ENCODE measurements at regions not wholly inside any gene's neighbourhood (a gene's known extent, or its start where the extent isn't known, plus 50 kb on each side); places are given as distances from the start of the nearest gene placed in this dataset.

DNA sequence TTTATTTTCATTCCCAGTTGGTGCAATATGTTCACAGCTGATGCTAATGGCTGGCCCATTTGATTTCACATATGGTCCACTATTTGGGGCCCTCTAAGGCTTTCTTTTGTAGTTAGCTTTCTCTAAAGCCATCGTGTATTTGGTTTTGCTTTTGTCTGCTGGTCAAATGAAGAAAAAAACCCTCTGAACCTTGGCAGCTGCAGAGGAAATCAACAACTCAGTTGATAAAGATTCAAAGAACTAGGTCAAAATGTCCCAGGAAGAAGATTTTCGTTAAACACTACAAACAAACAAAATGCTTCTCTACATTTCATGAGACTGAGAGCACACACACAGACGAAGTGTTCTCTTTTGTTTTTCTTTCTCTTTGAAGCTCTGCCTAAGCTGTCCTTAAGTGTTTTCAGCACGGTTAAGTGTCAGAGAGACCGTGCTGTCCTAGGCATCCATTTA is 655.0 kb downstream of the RWDD3 start:
- DNase-seq (ENCODE audit: low read depth, low spot score) = peak; percentile 5

DNA sequence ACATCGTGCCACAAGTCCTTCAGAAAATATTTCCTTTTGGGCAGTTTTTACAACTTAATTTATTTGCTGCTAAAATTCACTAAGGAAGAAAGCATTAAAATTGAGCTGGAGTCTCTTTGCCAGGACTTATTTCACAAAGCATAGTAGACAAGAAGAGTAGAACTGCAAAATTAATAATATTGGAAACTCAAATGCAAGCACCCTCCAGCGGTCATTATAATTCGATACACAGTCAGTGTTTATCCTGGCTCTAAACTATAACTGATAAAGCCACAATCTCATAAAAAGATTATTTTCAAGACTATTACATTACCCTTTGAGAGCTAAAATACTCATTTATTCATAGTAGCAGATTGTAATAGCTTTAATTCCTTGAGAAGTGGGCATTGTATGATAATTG is 655.4 kb downstream of the RWDD3 start:
- DNase-seq (ENCODE audit: low read depth, low spot score) = no peak

DNA sequence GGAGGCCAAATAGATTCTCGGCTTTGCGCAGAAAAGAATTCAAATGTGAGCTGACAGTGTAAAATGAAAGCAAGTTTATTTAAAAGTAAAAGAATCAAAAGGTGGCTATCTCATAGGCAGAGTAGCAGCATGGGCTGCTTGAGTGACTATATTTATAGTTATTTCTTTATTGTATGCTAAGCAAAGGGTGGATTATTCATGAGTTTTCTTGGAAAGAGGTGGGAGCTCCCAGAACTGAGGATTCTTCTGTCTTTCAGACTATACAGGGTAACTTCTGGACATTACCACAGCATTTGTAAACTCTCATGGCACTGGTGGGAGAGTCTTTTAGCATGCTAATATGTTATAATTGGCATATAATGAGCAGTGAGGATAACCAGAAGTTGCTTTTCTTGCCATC is 659.9 kb downstream of the RWDD3 start:
- no peak for DNase-seq (ENCODE audit: low read depth, low spot score)

DNA sequence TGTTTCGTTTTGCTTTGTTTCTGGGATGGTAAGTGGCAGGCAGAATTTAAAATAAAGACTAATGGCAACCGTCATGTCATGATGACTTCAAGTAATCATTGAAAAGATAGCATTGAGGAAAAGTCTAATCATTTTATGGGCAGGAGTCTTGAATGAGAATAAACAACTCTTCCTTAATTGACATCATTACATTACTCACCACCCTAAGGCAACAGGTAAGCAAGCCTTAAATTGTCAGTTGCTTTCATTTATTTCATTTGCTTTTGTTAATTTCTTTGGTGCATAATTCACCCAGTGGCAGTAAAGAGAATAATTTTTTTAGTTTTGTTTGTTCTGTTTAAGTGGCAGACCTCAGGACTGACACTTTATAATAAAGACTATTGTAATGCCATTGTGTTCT is 669.0 kb downstream of the RWDD3 start:
- no peak for DNase-seq (ENCODE audit: low read depth, low spot score)

DNA sequence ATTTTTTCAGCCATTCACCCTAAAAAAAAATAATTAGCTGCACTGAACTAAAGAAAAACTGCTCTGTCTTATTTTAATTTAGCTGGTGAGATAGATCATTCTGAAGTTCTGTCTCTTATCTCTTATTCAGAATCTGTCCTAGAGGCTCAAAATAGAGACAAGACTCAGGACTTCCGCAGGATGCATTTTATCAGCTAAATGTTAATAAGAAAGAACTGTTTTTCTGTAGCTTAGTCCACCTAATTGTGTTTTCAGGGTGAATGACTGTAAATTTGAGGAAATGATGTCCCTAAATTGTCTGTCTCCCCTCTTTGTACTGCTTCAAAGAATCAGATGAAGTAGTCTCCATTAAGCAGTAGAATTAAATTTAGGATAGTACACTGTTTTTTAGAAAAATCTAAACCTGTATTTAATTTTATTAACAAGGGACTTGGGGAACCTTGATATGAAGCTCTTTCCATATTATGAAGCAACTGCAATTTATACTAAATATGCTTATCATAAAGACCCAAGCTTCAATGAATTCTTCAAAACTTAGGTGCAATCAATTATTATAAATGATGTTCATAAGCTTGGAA is 671.9 kb downstream of the RWDD3 start:
- no peak for DNase-seq (ENCODE audit: low read depth, low spot score)

DNA sequence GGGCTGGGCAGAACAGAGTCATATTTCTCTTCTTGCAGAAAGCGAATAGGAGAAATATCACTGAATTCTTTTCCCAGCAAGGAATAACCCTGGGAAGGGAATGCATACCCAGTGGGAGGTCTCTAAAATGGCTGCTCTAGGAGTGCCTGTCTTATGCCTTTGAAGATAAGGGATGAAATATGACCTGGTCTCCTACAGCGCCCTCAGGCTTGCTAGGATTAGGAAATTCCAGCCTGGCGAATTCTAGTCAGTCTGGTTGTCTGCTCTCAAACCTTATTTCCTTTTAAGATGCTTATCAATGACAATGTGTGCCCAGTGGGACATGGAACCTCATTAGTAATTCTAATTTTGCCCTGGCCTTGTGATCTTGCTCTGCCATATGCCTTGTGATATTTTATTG is 677.7 kb downstream of the RWDD3 start:
- peak; percentile 59 for DNase-seq (ENCODE audit: low read depth, low spot score)

DNA sequence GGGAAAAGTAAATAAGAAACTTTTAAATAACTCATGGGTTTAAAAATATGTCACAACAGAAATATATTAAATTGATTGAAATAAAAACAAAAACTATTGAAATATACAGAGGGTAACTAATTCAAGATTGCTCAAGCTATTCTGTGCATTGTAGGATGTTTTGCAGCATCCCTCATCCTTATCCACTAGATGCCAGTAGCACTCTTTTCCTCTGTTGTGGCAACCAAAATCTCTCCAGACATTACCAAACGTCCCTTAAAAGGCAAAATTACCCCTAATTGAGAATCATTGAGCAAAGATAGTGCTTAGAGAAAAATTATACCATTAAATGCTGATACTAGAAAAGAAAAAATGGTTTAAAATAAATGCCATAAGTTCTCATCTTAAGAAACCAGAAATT is 682.6 kb downstream of the RWDD3 start:
- peak; percentile 4 for DNase-seq (ENCODE audit: low read depth, low spot score)

DNA sequence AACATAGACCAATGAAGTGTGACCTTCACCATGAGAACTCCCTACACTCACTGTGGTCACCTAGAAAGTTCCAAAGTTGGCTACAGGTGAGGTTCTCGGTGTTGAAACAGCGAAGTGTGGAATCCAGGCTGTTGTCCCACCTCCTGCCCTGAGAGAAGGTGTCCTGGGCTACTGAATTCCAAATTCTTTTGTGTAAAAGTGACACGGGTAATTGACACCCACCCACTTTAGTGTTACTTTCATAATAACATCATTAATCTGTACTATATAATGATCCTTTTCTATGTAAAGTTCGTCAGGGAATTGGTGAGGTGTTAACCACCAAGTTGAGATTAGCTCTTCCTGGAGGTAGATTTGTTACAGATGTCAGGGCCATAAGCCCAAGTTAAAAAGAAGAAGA is 690.7 kb downstream of the RWDD3 start:
- no peak for DNase-seq (ENCODE audit: low read depth, low spot score)

DNA sequence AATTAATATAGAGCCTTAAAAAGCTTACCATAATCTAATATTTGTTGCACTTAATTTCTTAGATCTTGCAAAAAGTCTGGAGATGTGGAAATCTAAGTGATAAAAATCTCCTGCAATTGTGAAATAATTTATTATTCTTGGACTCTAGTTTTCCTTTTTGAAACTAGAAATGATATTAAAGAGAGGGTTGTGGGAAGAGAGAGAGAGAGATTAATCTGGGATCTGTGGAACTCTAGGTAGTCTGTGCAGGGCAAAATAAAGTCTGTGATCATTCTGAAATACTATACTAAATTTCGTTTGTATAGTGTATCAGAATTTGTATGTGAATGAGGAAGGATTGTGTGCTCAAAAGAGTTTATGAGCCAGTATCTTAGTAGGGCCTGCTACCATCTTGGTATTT is 692.3 kb downstream of the RWDD3 start:
- no peak for DNase-seq (ENCODE audit: low read depth, low spot score)

DNA sequence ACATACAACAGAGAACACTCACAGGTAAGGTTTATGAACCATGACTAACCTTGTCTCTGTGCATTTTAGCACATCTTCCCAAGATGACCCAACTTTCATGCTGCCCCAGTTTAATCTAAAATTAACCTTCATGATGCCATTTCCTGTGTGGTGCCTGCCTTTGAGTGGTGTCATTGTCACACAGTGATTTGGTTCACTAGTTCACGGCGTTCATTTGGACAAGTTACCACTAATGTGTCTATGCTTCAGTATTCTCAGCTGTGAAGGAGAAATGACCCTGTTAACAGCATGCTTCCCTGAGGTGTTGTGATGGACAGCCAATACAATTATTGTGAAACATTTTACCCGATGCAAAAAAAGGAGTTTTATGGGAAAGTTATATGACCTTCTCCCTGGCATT is 693.1 kb downstream of the RWDD3 start:
- DNase-seq (ENCODE audit: low read depth, low spot score) = no peak

DNA sequence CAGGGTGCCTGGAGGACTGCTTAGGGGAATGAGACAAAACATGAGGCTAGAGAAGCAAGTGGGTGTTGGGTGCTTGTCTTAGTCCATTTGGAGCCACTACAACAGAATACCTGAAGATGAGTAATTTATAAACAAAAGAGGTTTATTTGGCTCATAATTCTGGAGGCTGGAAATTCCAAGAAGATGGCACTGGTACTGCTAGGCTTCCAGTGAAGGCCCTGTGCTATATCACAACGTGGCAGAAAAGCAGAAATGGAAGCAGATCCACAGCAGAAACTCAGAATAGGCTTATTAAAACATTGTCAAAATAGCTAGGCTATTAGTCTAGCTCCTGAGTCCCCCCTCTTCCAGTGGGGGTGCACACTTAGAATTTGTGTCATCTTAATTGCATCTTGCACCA is 701.7 kb downstream of the RWDD3 start:
- DNase-seq (ENCODE audit: low read depth, low spot score) = no peak

DNA sequence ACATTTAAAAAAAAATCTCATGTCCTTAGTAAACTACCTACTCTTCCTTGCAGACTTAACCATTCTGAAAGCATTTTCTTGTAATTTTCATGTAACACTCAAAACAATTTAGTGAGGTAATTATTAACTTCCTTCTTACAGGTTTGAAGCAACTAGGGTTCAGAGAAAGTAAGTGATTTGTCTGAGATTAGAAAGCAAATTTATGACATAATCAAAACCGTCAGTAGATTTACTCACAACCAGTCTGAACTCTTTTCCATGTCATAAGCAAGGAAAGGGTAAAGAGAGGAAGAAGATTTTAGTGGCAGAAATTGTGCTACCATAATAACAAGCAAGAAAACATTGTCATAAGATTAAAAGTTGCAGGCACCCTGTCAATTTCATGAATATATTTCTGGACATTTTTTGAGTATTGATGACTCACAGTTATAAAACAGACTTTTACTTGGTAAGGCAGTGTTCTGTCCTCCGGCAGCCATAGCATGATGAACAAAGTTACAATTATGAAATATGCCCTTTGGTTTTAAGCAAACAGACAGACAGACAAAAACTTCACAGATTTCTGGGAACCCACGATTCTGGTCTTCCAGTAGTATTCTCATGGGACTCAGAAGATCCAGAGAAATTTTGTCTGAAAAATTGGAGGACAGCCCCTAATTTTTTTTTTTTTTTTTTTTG is 707.2 kb downstream of the RWDD3 start:
- no peak for DNase-seq (ENCODE audit: low read depth, low spot score)

DNA sequence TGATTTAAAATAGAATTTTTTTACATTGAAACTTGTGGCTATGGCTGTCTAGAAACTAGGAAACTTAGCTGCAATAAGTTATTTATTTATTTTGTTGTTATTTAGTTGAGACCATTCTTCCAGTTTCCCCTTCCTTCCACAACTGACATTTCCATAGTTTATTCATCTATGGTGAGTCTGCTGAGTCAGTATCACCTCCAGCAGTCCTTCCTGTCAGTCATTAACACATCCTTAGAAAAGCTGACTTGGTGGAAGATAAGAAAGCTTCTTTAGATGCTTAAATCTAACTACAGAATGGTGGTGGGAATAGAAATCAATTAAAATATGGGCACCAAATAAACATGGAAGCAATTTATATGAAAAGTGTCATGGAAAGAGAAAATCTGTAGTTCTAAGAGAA is 714.0 kb downstream of the RWDD3 start:
- no peak for DNase-seq (ENCODE audit: low read depth, low spot score)

DNA sequence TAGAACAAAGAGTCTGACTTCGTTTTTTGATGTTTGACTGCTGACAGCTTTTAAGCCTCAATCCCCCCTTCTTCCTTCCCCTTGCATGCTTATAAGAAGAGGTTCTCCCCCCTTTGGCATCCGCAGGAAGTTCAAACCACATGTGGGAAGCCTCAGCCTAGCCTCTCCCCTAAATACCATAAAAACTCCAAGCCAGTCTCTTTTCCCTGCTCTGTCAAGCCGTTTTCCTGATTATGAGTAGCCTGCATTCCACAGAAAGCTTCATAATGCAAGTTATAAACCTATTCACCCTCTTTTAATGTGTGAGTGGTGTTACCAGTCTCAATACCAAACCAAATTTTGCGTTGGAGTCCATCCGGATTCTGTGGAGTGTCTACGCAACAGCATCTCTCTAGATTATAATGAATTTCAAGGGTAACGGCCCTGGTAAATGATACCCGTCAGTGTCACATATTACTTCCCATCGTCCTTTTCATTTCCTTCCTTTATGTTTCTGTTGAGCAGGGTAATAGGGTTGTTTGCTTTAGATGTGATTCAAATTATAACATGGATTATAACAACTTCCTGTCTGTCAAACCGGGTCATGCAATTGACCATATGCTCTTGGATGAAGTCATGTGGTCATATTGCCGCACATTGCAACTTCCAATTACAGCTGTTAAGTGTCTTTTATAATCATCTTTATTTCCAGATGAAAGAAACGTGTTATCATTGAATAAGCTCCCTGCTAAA is 717.5 kb downstream of the RWDD3 start:
- DNase-seq (ENCODE audit: low read depth, low spot score) = no peak

DNA sequence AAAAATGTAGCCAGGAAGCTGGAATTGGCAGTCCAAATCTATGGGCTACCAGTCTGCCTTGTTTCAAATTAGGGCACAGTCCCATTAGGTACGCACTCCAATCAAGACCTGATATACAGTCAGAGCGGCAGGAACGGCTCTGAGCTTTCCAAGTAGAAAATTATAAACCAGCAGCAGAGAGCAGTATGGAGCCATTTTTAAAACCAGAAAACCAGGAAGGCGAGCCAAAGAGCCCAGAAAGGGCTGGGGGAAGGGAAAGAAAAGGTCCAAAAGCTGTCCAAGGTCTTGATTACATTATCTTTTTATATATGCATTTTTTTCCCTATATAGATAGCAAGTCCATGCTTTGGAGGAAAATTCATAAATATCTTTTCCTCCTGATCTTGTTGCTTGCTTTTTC is 719.0 kb downstream of the RWDD3 start:
- peak; percentile 53 for DNase-seq (ENCODE audit: low read depth, low spot score)

DNA sequence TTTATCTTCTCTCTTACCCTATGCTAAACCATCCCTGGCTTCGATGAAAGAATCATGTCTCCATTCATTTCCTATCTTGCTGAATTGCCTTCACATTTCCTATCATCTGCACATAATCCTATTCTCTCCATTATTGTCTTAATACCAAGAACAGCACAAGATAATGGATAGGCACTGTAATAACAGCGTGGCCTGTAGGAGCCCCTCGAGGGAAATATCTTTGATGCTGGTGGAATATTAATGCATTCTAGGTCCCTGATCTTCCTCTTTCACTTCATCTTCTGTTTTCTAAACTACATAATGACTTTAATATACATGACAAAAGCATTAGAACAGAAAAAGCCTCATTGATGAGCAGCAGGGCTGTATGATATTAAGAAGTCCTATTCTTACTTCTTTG is 720.6 kb downstream of the RWDD3 start:
- DNase-seq (ENCODE audit: low read depth, low spot score) = no peak

DNA sequence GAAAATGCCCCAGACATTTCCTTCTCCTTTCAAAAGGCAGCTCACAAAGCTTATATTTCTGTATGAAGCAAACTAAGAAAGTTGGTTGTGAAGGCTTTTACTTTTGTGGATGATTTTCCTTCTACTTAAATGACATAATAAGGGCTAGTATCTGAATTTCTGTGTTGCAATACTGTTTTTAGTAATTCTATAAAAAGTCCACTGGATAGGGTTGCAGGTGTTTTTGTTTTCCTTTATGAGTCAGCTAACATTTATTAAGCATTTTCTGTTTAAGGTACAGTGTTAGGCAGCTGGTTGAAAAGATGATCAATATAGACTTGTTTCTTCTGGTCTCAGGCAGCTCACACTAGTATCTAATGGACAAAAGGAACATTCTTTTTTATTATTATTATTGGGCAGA is 722.2 kb downstream of the RWDD3 start:
- DNase-seq (ENCODE audit: low read depth, low spot score) = no peak

DNA sequence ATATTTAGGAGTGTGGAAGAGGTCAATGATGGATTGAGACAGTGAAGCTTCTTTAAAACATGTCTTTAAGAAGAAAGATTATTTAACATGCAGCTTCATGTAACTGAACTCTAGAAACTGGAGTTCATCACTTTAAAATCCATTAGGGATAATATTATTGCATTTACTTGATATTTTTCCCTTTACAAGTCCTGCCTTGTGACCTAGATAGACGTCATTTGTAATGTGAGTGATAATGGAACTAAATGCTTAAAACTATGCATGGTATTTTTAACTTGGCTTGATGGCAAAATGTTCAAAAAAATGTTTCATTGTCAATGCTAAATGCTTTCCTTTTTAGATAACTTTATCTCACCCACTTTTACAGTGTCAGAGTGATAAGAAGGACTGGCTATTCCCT is 723.7 kb downstream of the RWDD3 start:
- DNase-seq (ENCODE audit: low read depth, low spot score) = no peak

DNA sequence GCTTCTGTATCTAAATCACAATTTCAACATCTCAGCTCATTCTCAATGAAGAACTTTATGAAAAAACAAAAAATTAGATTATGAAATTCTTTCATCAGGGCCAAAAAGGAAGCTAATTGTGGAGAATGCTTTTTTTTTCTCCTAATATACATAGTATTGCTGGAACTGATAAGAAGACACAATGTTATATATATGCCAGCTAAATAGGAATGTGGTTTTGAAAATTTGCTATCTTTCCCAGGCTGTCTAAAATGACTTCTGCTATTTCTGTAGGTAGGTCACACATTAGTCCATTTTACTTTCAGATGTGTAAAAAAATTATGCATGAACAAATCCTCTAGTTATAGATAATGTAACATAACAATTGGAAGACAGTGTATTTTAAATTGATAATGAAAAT is 732.9 kb downstream of the RWDD3 start:
- no peak for DNase-seq (ENCODE audit: low read depth, low spot score)

DNA sequence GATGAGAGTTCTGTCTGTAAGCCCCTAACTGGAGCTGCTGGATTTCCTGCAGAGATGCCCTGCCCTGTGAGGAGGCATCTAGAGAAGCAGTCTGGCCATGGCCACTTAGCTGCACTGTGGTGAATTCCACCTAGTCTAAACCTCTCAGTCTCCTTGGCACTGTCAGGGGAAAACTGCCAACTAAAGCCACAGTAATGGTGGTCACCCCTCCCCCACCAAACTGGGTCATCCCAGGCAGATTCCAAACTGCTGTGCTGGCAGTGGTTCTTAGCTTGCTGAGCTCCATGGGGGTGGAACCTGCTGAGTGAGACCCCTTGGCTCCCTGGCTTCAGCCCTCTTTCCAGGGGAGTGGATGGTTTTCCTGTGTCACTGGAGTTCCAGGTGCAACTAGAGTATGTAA is 740.6 kb downstream of the RWDD3 start:
- peak; percentile 12 for DNase-seq (ENCODE audit: low read depth, low spot score)

DNA sequence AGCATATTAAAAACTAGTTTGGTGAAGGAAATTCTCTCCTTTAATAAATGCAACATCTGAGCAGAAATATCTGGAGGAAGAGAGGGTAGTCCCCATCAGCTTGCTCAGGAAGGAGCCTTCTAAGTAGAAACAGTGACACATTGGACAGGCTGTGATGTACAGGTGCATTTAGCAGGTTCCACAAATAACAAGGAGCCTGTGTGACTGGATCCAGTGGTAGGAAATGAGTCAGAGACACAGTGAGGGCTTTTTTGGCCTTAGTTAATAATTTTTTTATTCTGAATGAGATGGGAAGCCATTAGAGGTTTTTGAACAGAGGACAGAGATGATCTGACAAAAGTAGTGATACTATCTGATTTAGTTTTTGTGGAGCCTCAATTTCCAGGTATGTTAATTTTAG is 738.9 kb upstream of the PTBP2 start:
- DNase-seq (ENCODE audit: low read depth, low spot score) = no peak

DNA sequence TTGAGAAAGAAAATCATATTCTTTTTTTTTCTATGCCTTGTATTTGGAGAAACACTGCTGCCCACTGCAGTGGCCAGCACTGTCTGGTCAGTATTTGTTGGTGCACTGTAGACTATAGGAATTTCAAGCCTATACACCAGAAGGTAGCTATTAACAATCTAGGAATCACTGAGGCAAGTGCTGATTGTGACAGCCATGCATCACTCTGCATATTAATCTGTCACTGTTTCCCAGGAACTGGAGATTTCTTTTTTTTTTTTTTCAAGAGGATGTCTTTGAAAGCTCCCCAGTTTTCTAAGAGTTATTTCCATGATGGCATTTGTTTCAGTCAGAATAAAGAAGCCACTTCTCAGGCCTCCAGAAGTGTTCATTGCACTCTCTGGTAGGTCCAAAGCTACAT is 737.8 kb upstream of the PTBP2 start:
- no peak for DNase-seq (ENCODE audit: low read depth, low spot score)

DNA sequence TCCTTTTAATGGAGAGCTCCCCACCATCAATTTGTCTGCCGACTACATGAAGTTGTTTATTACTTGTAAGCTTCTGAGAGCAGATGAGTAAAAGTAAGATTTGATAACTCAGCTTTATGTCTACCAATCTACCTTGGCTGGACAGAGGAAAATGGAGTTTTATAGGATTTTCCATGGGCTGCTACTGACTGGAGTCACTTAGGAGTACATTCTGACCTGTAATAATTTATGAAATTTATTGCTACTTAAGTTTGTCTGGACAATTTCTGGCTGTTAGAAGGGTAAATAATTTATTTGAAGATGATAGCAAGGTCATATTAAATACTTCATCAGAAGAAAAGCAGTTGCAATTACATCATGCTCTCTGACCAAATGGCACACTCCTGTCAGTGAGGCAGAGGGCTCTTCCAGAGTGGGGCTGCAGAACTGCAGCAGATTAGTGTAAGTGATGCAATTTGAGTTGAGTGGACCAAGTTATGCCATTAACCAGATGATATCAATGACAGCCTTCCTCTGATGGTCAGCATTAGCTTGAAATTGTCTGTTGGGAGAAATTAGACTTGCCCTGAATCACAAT is 736.7 kb upstream of the PTBP2 start:
- no peak for DNase-seq (ENCODE audit: low read depth, low spot score)

Measured in ELF-1 (cell line).